ENCODE measurements at regions not wholly inside any gene's neighbourhood (a gene's known extent, or its start where the extent isn't known, plus 50 kb on each side); places are given as distances from the start of the nearest gene placed in this dataset.
A peak's percentile ranks its signal among the peaks of the same experiment; 100 is the strongest.
"Not testable (repeated sequence)": the region's sequence is repeated elsewhere in the genome, so short reads cannot be mapped to it uniquely, and the experiment has no call there.

GRCh38 chr20:30397111-30397510 is 860.4 kb upstream of the DEFB115 start:
- DNase-seq, result not testable (repeated sequence)

GRCh38 chr20:30405061-30405460 is 852.4 kb upstream of the DEFB115 start:
- not testable (repeated sequence) for DNase-seq

GRCh38 chr20:30405585-30405984 is 851.9 kb upstream of the DEFB115 start:
- not testable (repeated sequence) for DNase-seq

GRCh38 chr20:30406370-30406769 is 851.1 kb upstream of the DEFB115 start:
- not testable (repeated sequence) for DNase-seq

- no peak for DNase-seq
These were observed 844.5 kb upstream of the DEFB115 start for GRCh38 chr20:30412972-30413371.

- DNase-seq, result not testable (repeated sequence)
These were observed 840.1 kb upstream of the DEFB115 start for GRCh38 chr20:30417387-30417786.

GRCh38 chr20:30418378-30418777 is 839.1 kb upstream of the DEFB115 start:
- not testable (repeated sequence) for DNase-seq

- DNase-seq, result no peak
These were observed 838.0 kb upstream of the DEFB115 start for GRCh38 chr20:30419466-30419865.

- peak; percentile 34 for DNase-seq
These were observed 837.5 kb upstream of the DEFB115 start for GRCh38 chr20:30419871-30420420.

Data from NCI-H69 (cell line).